Ureter (tissue), 1 donor: ENCODE measurements at regions not wholly inside any gene's neighbourhood (a gene's known extent, or its start where the extent isn't known, plus 50 kb on each side); places are given as distances from the start of the nearest gene placed in this dataset.

Source experiments
- DNase-seq: peaks from one replicate; pipeline ENCODE4 v3.0.0-alpha.2; 2020; ENCODE audit warnings: low spot score
- donor health status: DM: yes; HTN: yes; CAD: no.

DNA sequence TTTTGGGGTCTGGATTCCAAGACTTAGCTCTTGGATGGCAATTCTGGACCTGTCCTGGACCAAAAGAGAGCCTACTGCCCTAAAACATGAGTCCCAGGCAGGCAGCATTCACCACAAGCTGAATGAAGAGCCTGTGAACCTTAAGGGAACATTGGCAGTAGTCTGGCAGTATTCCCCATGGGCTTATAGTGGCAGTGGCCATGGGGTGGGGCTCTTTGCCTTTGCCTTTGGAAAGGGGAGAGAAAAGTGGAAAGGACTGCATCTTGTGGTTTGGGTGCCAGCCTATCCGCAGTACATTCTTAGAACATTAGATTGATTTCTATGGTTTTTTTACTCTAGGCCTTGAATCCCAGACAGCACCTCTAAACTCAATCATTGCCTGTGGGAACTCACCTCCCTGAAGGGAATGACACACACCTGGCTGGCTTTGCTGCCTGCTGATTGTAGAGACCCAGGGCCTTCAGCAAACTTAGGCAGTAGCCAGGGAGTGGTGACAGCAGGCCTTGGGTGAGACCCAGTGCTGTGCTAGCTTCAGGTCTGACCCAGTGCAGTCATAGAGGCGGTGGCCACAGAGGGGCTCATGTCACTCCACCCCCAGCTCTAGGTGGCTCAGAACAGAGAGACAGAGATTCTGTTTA lies 216.3 kb downstream of the CETN3 start:
- DNase-seq, result no peak

DNA sequence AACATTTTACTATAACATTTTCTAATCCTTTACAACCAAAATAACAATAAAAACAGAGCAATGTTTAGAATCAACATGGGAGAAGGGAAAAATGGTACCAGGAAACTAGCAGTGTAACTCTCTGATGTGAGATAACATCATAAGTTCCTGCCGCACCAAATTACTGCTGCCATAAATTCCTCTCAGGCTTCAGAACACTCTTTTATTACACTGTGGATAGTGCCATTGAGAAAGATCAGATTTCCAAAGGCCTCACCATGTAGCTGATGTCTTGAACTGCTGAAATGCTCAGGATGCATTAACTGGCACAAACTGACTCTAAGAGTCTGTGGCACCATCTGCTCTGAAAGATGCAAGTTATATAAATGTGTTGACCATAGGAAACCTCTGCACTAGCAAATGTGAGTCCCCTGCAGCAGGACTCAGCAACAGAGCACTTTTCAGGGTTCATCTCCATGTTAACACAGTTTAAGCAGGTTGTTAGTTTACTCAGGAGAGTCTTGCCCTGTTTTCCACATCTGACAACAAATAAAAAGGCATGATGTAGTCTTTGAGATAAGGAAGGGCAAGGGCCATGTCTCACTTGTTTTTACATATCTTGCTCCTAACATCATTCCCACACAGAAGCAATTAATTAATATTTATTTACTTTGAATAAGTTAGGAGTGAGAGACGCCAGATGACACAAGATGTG lies 218.1 kb downstream of the CETN3 start:
- no peak for DNase-seq

GRCh38 chr5:90185897-90186468 lies 223.6 kb downstream of the CETN3 start:
- no peak for DNase-seq

DNA sequence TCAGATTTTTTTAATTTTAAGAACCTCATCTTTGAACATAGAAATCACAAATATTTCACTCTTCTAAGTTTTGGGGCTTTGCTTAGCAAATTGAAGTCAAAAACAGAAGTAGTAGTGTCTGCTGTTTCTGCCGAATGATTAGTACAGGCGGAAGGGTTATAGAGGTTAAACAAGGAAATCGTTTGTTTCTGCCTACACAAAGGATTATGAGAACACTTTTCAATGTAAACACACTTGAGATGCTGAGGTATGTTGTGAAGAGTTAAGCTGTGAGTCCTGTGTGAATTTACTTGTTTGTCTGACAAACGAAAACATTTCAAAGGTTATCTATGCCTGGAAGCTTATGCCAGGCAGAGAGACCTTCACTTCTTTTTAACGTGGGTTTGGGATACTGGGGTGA lies 224.8 kb downstream of the CETN3 start:
- no peak for DNase-seq

DNA sequence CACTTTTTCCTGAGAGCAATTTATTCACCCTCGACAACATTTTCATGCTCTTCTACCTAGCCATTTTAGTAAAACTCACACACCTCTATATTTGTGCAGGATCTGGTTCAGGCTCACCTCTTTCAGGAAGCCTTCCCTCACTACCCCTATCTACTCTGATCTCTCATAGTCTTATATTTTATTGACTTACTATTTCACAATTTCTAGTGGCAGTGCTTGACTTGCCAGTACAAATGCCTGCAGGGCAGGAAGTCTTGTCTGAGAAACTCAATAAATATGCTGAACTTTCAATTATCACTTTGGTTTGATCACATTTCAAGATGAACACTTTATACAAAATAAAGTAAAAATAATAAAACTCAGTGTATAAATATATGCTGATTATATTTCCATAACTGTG lies 226.8 kb downstream of the CETN3 start:
- no peak for DNase-seq

GRCh38 chr5:90174236-90174635 lies 235.3 kb downstream of the CETN3 start:
- no peak for DNase-seq

- DNase-seq, result no peak
Observed at GRCh38 chr5:90173299-90174030, 236.1 kb downstream of the CETN3 start.

GRCh38 chr5:90171466-90171865 lies 238.1 kb downstream of the CETN3 start:
- no peak for DNase-seq

DNA sequence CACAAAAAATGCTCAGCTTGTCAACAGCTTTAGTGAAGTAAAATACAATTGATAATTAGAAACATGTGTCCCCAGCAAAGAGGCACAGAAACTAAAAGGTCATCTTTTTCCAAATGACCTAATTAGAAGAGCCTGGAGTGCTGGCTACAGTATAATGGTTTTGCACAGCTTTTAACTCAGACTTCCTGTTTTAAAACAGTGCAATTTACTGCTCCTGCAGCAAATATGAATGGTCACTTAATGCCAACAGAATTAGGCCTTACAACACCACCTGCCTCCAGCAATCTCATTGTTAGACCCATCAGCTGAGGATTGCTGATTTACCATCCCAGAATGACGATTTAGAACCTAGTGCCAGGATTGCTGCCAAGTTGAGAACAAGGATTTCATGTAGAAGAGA lies 239.3 kb downstream of the CETN3 start:
- DNase-seq, result no peak

GRCh38 chr5:90169078-90169477 lies 240.5 kb downstream of the CETN3 start:
- DNase-seq, result no peak

GRCh38 chr5:90168399-90168798 lies 241.2 kb downstream of the CETN3 start:
- no peak for DNase-seq

DNA sequence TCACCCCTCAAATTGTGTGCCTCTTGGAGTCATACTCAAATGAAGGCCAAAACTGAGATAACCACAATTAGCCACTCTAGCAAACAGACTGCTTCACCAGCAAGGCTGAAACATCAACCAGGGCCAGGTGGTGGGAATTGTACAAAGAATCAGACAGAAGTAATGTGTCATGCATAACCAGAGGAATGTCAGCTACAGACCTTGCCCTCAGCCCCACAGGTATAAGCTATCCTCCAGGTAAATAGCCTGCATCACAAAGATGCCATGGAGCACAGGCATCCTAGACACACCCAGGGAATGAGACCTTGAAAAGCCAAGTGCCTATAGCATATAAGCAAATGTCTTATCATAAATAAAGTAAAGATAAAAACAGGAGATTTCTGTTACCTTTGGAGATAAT lies 242.7 kb downstream of the CETN3 start:
- no peak for DNase-seq

DNA sequence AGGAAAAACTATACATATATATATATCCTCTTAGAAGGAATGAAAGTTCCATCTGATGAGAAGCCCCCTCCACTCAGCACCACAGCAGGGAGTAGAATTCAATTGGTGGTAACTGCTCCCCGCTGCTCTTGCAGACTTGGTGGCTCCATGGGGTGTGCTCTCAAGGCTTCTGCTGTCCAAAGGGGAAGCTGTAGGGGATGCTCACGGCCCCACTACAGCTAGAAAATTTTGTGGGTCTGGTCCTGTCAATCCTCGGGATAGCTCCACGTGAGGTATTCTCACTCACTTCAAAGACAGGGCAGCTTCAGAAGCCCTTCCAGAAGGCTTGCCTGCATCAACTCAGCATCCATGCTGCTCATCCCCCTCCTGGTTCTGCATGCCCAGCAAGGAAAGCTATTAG lies 247.2 kb downstream of the CETN3 start:
- DNase-seq, result no peak

DNA sequence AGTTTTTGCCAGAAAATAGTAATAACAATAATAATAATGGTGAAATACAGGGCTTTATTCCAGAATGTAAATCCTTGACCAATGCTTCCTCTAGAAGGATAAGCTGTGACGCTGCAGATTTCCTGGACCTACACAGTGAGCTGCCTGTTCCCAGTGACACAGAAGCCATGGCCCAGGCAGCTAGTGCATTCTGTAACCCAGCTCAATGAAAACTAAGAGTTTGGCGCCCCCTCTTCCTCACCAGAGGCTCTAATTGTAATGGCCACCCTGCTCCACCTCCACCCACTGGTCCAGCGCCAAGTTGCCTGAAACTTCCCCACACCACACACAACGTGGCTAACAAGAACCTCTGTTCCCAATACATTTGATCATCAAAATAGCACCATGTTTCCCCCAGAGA lies 248.1 kb downstream of the CETN3 start:
- no peak for DNase-seq

DNA sequence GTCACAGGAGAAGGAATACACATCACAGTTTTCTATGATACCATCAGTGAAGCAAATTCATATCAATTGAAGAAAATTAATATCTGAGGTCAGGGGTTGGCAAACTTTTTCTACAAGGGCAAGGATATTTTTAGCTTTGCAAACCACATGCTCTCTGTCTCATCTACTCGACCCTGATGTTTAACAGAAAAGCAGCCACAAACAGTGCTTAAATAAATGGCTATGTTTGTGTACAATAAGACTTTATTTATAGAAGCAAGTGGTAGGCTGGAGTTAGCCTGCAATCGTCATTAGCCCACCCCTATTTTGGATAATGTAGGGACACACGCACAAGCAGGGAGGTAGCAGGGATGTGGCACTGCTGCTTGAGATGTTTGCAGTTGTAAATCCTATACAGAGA lies 251.4 kb downstream of the CETN3 start:
- DNase-seq, result no peak

GRCh38 chr5:90153031-90153430 lies 256.5 kb downstream of the CETN3 start:
- no peak for DNase-seq

DNA sequence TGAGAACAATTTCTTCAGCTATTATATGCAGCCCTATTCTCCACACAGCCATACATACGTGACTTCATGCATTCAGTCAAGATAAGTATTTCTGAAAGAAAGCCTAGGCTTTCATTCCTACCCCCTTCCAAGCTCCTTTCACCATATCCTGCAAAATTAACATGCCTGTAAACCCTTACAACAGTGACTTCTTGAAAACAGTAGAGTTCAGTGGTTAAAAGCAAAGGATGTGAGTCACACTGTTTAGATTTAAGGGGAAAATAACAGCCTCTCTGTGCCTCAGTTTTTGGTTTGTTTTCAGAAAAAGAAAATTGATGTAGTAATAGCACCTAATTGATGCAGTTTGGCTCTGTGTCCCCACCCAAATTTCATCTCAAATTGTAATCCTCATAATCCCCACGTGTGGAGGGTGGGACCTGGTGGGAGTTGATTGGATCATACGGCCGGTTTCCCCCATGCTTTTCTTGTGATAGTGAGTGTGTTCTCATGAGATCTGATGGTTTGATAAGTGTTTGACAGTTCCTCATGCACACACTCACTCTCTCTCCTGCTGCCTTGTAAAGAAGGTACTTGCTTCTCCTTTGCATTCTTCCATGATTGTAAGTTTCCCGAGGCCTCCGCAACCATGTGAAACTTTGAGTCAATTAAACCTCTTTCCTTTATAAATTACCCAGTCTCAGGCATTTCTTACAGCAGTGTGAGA lies 264.8 kb downstream of the CETN3 start:
- DNase-seq, result no peak

- no peak for DNase-seq
Observed at GRCh38 chr5:90142541-90142940, 267.0 kb downstream of the CETN3 start.

DNA sequence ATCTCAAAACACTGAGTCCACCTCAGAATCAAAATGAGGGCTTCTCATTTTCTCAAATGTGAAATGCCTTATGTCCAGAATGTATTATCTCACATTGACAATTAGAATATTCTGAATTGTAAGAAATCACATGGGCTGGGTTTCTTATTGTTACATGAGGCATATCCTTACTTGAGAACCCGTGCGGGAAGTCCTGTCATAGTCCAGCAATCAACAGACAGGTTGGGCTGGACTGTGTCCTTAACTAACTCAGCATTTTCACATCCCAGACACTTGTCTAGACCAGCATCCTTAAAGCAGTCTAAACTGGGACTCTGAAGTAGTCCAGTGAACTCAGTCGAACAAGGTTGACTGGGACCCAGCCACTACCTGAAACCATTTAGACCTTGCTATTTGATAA lies 267.6 kb downstream of the CETN3 start:
- no peak for DNase-seq

DNA sequence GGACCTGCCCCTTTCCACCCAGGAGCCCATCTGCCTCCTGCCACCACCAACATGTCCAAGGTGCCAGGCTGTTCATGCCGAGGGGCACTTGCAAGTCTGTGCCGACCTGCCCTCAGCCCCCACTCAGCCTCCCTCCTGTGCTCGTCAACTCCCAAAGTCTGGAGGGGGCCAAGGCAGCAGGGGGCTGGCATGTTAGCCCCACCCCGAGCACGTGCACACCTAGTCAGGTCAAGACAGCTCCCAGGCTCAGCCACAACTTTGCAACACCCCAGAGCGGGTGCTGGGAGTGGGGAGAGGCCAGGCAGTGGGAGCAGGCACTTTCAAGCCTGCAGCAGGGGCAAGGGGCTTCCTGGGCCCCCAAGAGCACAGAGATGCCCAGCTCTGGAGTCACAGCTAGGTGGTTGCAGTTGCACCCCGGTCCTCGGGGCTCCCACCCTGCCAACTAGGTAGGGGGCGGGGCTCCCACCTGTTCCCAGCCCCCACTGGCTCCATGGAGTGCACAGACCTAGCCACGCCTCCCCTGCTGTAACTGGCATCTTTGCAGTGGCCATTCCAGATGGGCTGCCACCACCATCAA lies 272.5 kb downstream of the CETN3 start:
- DNase-seq, result no peak

DNA sequence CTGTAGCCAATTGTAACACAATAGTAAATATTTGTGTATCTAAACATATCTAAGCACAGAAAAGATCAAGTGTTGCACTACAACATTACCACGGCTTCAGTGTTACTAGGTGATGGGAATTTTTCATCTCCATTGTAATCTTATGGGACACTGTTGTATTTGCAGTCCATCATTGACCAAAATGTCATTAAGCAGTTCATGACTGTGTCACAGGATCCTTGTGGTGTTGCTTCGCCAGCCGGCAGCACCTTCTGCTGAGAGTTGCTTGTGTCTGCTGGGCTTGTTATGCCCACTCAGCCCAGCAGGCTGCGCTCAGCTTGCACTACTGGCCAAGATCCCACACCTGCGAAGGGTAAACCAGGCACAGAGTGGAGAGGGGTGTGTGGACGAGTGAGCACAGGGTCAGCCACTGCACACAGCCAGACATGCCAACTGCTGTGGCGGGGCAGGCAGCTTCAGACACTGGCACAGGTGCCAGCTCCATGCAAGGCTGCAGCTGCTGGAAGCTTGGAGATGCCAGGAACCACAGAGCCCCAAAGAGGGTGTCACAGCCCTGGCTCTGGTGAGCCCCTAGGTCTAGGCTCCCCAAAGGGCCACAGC lies 273.7 kb downstream of the CETN3 start:
- no peak for DNase-seq
